Stimulated activated CD4-positive, alpha-beta T cell treated with anti-CD3 and anti-CD28 coated beads, TNF-alpha, amount 100 ng/mL, for 48 hours (primary cell): ENCODE measurements at regions not wholly inside any gene's neighbourhood (a gene's known extent, or its start where the extent isn't known, plus 50 kb on each side); places are given as distances from the start of the nearest gene placed in this dataset.
A peak's percentile ranks its signal among the peaks of the same experiment; 100 is the strongest.
"Not testable (repeated sequence)": the region's sequence is repeated elsewhere in the genome, so short reads cannot be mapped to it uniquely, and the experiment has no call there.

Experiments used
- DNase-seq, 3 donors: peaks; one replicate each; pipeline ENCODE4 v3.0.0-alpha.2; 2020; ENCODE audit warnings: low read depth in 3 of 3

DNA sequence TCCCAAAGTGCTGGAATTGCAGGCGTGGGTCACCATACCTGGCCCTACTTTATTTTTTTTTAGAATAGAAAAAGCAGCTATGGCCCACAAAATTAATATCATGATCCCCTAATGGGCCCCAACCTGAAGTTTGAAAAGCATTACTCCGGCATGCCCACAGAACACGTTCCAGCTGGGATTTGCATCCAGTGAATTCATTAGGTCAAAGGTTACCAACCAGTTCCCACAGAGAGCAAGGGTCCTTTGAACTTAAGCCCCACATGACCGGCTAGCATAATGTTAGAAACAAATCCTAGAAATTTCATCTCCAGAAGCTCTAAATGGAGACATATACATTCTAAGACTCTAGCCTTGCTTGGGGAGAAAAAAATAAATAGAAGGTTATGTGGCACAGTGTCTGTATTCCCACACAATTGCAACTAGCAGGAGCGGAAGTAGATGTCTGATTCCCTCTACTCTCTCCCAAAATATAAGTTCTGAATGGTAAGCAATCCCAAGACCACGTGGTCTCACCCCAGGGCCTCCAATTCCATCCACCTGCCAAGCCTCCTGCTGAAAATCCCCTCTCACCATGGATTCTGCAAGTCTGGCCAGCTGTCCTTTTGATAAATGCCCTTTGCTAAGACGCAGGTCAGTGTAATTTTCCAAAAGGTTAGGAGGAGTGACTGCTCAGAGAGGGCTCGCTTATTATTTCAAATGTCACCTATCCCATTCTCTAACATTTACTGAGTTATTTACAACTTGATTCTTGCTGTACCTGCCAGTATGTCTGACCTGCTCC, 395.8 kb downstream of the NPIPA8 start:
- no peak for DNase-seq

DNA sequence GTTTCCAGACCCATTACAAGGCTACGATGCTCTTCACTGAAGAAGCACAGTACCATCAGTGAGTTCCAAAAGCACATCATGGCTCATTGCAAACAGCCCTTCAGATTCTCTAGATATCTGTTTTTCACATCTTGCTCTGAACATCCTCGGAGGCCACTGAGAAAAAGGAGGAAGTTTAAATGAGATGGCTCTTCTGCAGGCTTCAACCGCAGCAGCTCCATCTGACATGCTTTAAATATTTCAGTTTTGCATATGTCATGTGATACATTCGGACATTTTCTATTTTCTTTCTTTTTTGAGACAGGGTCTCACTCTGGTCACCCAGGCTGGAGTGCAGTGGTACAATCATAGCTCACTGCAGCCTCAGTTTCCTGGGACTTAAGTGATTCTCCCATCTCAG, 396.8 kb downstream of the NPIPA8 start:
- no peak for DNase-seq

DNA sequence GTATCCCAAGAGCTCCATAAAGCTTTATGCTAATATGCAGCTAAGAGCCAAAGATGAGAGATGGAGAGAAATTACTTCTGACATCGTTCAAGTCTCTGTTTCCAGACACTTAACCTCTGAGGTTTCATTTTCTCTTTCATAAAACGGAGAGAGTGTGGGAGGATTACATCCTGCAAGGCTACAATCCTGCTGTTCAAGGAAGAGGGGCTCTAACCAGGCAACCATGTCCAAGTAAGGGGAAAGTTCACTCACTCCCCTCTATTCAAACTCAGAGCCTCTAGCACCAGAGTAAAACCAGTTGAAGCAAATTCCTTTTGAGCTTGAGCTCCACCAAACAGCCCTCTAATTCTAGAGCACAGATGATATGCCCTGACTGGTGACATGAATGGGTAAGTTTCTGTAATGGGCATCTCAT, 397.4 kb downstream of the NPIPA8 start:
- DNase-seq = no peak

DNA sequence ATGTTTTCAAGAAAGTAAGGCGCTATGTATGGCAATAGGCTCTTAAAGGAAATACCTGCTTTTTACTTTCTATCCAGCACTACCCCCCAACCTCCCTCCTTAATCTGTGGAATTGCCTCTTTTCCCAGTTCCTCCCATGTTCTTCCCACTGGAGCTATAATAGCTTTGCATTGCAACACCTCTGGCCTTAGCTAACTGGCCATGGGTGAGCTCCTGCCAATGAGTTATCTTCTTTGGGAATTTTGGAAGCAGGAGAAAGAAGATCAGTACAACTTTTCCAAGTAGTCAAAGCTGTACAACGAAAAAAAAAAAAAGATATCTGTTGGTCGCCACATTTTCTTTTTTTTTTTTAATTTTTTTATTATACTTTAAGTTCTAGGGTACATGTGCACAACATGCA, 398.0 kb downstream of the NPIPA8 start:
- DNase-seq = no peak

DNA sequence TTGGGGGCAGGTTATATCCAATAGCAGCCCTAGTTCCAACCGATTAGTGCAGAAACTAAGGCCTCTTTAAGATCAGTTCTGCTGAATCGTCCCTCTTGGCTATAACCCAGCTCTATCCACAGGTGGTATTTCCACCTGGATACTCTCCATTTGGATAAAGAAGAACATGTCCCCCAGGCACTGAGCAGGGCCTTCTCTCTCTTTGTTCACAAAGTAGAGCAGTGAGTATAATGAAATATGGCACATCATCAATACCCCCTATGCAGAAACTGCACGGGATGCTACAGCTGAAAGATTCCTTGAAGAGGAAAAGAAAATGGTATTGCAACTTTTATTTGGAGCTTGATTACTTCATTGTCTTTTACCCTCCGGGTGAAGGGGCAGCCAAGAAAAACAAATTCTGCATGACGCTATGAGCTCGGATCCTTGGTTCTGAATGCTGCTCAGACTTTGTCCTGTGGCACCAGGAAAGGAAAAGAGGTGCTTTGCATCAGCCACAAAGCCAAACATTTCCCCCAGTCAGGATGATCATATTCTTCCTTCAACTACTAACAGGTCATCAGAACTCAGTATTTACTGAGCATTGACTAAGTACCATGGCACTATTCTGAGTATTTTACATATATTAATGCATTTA, 399.7 kb downstream of the NPIPA8 start:
- DNase-seq = no peak

DNA sequence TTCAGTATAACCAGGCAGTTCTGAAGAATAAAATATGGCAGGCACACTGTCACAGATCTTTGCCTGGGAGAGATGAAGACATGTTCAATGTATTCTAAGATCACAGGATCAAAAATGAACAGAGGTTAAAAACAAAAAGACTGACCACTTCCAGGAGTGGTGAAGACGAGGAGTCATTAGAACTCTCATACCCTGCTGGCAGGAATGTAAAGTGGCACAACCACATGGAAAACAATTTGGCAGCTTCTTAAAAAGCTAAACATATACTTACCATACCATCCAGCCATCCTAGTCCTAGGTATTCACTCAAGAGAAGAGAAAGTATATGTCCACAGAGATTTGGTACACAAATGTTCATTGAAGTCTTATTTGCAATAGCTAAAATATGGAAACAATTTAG, 406.3 kb downstream of the NPIPA8 start:
- DNase-seq = no peak

DNA sequence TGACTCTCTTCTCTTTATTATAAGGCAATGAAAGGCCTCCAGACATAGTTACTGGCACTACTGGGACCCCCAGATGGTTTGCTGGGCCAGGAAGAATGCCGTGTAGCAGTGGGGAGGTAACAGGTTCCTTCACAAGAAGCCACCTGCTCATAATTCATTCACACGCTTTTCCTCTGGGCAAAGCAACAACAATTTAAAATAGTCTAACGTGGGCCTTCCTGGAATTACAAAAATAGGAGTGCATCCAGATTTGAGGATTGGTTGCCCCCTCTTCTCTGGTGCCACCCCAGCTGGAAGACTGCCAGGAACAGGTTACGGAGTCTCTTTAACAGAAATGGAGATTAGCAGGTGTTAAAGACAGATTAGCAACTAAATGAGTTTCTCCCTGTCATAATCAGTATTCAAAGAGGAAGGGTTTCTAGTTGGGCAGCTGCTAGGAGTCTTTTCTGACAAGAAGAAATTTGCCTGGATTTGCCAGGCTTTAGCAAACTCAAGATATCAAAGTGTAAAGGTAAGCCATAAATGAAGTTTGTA, 409.6 kb downstream of the NPIPA8 start:
- DNase-seq = no peak

DNA sequence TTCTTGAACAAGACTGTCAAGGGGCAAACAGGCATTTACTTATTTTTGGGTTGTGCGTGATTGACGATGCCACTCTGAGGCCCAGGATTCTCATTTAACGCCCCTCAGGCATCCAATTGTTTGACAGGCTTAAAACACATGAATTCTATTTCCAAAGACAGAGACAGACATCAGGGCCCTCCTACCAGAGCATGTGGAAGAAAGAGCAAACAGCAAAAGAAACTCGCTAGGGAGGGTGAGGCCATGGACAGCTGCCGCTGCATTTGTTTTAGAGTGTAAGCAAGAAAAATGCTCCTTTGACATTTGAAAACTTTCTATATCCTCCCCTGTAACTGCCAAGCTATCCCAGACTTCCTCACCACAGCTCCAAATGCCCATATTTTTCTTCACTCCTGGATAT, 410.1 kb downstream of the NPIPA8 start:
- DNase-seq = no peak

DNA sequence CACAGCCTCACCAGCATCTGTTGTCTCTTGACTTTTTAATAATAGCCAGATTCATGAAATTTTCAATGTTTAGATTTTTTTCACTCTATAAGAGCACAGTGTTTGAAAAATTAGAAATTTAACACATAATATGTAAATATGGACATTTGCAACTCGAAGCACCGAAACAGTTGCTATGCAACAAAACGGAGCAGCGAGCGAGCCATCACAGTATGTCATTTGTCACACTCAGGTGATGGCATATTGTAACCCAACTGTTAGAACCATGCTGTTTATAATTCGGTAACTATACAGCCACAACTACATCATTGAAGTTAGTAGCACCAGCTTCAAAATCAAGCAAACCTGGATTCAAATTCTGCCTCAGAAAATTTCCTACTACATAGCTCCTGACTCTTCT, 410.8 kb downstream of the NPIPA8 start:
- DNase-seq = no peak

DNA sequence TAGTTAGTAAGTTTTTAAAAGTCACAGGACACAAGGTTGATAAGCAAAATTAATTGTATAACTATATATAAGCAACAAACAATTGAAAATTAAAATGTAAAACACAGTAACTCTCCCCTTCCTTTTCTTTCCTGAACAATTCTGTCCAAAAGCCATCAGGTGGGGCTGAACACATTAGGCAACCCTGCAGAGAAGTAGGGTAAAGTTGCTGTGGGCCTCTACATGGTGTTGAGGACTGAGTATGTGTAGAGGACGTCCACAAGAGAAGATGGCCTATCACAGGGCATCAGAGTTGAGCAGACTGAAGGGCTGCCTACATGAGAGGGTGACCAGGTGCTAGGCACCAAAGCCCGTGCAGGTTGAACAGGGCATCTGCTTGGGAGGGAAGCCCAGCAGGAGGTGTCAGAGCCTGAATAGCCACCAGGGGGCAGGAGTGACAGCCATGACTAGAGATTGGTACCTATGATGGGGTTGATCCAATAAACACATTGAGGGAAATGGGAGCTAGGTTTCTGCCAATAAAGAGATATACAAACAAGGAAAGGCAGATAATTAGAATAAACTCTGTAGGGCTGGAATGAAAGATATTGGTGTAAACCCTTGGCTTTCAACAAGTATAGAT, 415.1 kb downstream of the NPIPA8 start:
- DNase-seq = peak; percentile 16 to 43 (median 43)

DNA sequence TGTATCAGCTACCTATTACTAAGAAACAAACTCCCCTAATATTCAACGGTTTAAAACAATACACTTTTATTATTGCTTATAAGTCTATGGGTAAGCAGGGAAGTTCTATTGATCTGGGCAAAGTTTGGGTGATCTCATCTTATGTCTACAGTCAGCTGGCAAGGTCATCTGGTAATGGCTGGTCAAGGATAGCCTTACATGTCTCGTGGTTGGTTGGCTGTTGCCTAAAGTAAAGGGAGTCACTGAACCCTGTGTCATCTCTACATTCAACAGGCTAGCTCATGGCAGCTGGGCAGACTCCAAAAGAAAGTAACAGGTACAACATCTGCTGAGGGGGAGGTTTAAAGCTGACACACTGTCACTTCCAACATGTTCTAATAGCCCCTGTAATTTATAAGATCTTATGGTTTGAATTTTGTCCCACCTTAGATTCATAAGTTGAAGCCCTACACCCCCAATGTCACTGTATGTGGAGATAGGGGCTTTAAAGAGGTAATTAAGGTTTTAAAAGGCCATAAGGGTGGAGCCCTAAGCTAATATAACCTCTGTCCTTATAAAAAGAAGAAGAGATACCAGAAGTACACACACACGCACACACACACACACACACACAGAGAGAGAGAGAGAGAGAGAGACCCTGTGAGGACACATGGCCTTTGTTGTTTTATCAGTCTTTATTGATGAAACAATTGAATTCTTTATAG, 419.1 kb downstream of the NPIPA8 start:
- DNase-seq = no peak

DNA sequence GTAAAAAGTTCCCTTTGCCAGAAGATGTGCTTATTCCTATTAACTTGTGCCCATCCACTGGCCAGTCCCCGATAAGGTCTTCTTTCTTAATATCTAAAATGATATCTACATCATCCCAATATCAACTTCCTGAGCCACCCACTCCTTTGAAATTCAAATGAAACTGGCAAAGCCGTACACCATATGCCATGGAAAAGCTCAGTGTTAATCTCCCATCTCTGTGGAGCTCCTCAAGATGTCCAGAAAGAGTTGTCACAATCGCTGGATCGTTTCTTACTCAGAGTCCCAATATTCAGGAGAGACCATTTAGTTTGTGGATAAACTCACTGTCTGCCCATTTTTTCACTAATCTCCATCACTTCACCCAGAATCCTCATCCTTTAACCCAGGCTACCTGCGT, 420.7 kb downstream of the NPIPA8 start:
- DNase-seq = no peak

DNA sequence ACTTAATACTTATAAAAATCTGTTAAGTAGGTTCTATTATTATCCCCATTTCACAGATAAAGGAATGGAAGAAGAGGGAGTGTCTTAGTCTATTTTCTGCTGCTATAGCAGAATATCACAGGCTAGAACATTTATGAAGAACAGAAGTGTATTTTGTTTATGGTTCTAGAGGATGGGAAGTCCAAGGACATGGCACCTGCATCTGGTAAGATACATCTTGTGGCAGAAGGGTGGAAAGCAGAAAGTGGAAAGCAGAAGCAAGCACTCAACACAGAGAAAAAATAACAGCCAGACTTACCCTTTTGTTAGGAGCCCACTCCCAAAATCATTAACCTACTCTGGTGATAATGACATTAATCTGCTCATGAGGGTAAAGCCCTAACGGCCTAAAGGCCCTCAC, 422.4 kb downstream of the NPIPA8 start:
- DNase-seq = no peak

DNA sequence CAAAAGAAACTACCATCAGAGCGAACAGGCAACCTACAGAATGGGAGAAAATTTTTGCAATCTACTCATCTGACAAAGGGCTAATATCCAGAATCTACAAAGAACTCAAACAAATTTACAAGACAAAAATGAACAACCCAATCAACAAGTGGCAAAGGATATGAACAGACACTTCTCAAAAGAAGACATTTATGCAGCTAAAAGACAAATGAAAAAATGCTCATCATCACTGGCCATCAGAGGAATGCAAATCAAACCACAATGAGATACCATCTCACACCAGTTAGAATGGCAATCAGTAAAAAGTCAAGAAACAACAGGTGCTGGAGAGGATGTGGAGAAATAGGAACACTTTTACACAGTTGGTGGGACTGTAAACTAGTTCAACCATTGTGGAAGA, 425.0 kb downstream of the NPIPA8 start:
- not testable (repeated sequence) for DNase-seq

DNA sequence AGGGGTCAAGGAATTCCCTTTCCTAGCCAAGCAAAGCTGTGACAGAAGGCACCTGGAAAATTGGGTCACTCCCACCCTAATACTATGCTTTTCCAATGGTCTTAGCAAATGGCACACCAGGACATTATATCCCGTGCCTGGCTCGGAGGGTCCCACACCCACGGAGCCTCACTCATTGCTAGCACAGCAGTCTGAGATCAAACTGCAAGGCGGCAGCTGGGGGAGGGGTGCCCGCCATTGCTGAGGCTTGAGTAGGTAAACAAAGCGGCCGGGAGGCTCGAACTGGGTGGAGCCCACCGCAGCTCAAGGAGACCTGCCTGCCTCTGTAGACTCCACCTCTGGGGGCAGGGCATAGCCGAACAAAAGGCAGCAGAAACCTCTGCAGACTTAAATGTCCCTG, 429.9 kb downstream of the NPIPA8 start:
- not testable (repeated sequence) for DNase-seq

DNA sequence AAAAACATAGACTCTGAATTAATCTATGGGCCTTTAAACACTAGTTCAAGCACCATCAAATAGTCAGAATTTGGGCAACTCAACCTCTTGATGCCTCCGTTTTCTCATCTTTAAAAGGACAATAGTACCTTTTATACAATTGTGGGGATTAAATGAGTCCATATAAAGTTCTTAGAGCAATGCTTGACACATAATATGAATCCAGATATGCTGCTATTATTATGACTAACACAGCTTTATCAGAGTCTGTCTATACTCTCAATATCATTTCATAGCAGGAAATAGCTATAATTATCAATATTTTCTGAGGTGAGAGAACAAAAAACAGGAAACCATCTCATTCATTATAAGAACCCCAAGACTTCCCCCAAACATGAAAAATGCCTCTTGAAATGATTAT, 430.5 kb upstream of the XYLT1 start:
- no peak for DNase-seq

DNA sequence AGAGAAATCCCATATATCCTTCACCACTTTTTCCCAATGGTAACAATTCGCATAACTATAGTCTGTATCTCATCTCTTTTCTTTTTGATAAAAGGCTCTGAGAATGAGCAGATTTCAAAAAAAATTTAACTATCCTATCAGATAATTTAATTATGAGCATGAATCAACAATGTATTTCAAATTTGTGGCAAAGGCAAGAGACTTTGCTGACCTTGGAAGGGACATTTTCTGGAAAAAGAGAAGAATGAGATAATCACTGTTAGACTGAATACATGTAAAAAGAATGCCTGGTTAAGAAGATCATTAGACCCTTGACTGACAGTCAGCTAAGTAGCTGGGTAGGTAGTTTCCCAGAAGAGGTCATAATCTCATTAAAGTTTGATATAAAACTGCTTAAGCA, 428.4 kb upstream of the XYLT1 start:
- DNase-seq = no peak

DNA sequence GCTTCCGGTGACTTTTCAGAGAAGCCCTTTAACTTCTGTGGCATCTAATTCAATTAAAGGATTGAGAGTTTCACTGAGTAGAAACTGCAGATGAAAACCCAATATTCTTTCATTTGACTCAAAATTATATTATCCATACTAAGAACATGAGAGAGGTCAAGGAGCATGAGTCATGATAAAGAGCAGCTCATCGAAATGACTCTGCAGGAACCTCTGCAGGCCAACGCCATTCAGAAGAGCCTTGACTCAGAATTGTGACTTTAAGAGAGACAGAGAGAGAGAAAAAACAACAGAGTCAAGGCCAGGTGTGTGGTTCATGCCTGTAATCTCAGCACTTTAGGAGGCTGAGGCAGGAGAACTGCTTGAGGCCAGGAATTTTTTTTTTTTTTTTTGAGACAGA, 417.2 kb upstream of the XYLT1 start:
- no peak for DNase-seq

DNA sequence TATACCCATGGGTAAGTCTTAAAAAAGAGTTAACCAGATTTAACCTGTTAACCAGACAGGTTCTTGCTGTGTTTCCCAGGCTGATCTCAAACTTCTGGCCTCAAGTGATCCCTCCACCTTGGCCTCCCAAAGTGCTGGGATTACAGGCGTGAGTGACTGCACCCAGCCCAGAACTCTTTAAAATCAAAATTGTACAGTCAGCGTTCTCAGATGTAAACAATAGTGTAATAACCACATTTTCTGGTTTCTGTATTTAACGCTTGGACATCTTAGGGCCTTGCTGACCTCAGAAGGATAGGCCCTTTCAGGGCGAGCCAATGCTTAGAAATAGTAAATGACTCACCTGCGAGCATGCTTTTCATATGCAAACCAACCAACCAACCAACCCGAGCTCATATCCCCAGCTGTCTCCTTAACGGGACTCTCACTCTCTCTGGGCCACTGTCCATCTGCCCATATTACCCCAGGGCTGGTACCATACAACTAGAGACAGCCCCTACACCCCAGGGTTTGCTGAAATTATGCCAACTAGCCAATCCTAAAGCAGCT, 415.0 kb upstream of the XYLT1 start:
- no peak for DNase-seq

DNA sequence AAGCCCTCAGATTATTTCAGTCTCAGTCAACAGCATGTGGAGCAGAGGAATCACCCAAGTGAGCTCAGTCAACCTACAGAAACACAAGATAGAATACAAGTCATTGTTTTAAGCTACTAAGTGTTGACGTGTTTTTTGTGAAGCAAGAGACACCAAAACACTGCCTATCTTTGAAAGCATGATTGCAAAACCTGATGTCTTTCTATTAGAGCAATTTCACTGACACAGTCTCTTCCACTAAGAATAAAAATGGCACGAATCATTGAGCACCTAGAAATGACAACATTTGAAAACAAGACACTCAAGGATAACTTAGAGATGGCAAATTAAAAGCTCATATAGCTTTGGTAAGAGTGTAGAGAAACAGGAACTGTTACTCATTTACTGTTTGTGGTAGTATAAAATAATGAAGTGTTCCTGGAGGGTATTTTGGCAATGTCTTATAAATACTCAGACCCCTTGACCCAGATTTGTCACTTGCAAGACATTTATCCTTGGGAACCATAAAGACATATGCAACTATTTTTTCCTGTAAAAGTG, 407.1 kb upstream of the XYLT1 start:
- no peak for DNase-seq

DNA sequence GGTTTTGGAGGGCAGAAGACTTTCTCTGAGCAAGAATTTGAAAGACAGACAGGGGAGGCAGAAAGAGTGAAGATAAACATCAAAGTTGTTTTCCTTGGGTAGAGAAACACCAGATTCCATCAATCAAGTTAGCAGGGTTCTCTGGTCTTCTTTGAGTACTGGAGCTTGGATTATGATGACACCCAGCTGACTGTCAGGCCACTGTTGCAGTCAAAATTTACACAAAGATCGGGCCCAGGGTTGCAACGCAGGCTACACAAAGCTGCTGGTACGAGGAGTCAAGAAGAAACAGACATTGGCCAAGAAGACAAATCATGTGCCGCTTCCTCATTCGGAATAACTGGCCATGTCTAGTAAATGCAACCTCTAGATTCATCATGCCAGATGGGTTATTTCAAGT, 396.2 kb upstream of the XYLT1 start:
- DNase-seq = no peak

DNA sequence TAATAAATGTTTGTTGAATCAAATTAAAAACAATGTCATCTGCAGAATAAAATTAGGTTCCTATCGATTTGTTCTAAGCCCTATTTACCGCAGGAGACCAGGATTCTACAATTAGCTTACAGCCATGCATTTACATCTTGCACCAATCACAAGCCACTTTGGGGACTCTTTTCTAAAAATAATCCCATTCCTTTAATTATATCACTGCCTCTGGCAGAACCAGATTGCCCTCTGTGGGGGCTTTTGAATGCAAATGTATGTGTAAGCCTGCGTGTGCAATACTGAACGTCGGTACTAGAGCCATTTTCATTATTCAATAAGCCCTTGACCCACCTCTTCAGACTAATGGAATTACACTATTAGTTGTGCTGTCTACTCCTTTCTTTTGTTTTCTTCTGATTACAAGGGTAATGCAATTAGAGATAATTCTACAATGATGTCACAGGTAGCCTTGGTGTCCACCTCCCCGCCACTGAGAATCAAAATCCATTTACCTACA, 391.3 kb upstream of the XYLT1 start:
- no peak for DNase-seq
